A673 (cell line): ENCODE measurements at regions not wholly inside any gene's neighbourhood (a gene's known extent, or its start where the extent isn't known, plus 50 kb on each side); places are given as distances from the start of the nearest gene placed in this dataset.

Experiments used
- BruUV-seq: library from RNA; stranded (reverse); fragments of 400-500 nt; replicated peaks from 2 replicates; lab custom pipeline; 2021; lab: Mats Ljungman, UMichigan
- CTCF ChIA-PET: fragments of 300-600 bp; sonication (Branson Sonifier 250); formaldehyde crosslinking; loops from one replicate; lab custom pipeline; 2022; ENCODE audit warnings: antibody characterized with exemption; lab: Charles Lee
- POLR2A ChIA-PET: fragments of 300-600 bp; sonication (Branson Sonifier 250); formaldehyde crosslinking; loops from one replicate; lab custom pipeline; 2022; ENCODE audit warnings: antibody characterized with exemption; ENCODE audit not compliant: low non-redundant PET; lab: Charles Lee
- DNase-seq: peaks from one replicate; pipeline ENCODE4 v3.0.0-alpha.2; 2015; ENCODE audit warnings: low spot score
- H3K27ac ChIP-seq: fragments of 200-600 bp; sonication (generic); 2 replicates; pipeline ENCODE4 v1.5.1; 2016; ENCODE audit warnings: mixed run types, low read depth, mild to moderate bottlenecking, mixed read lengths, antibody characterized with exemption, low read length; ENCODE audit not compliant: poor library complexity, severe bottlenecking
- H3K27me3 ChIP-seq: fragments of 200-600 bp; sonication (generic); replicated peaks from 2 replicates; pipeline ENCODE4 v1.6.1; 2017; ENCODE audit warnings: mixed run types, low read depth, mild to moderate bottlenecking, mixed read lengths, antibody characterized with exemption, low read length; ENCODE audit not compliant: insufficient read depth, poor library complexity
- H3K36me3 ChIP-seq: fragments of 200-600 bp; sonication (generic); 2 replicates; pipeline ENCODE4 v1.6.1; 2016; ENCODE audit warnings: mixed run types, mild to moderate bottlenecking, mixed read lengths, antibody characterized with exemption, low read length; ENCODE audit not compliant: insufficient read depth, poor library complexity, severe bottlenecking
- H3K4me1 ChIP-seq: fragments of 200-600 bp; sonication (generic); 2 replicates; pipeline ENCODE4 v1.6.1; 2017; ENCODE audit warnings: mixed run types, mild to moderate bottlenecking, mixed read lengths, antibody characterized with exemption, low read length; ENCODE audit not compliant: insufficient read depth, poor library complexity, severe bottlenecking
- H3K4me3 ChIP-seq: fragments of 200-600 bp; sonication (generic); 2 replicates; pipeline ENCODE4 v1.5.1; 2016; ENCODE audit warnings: low read depth, mixed run types, mild to moderate bottlenecking, mixed read lengths, low read length; ENCODE audit not compliant: poor library complexity, severe bottlenecking
- H3K9me3 ChIP-seq: fragments of 200-600 bp; sonication (generic); 2 replicates; pipeline ENCODE4 v1.6.1; 2016; ENCODE audit warnings: mixed run types, low read depth, mild to moderate bottlenecking, mixed read lengths, antibody characterized with exemption, low read length; ENCODE audit not compliant: poor library complexity, severe bottlenecking
- CTCF ChIP-seq: fragments of 300-800, 200-600 bp; sonication (generic); conservative IDR thresholded peaks from 2 replicates; pipeline ENCODE4 v1.5.1; 2017; ENCODE audit warnings: low read depth, mild to moderate bottlenecking, antibody characterized with exemption, low read length, moderate library complexity, mixed read lengths
- EZH2 ChIP-seq: fragments of 200-600 bp; sonication (generic); IDR thresholded peaks from 2 replicates; pipeline ENCODE4 v1.6.1; 2017; ENCODE audit warnings: borderline replicate concordance, low read depth, mild to moderate bottlenecking, mixed read lengths, antibody characterized with exemption, low read length; ENCODE audit not compliant: poor library complexity, severe bottlenecking
- intact Hi-C: fragments of 100-400 bp; cut with micrococcal nuclease; formaldehyde crosslinking; loops from one replicate; pipeline ENCODE4 v1.10.0; 2022; ENCODE audit not compliant: unreplicated experiment

GRCh38 chr18:8928044-8928443, 174.5 kb upstream of the NDUFV2 start:
- H3K27ac ChIP-seq = no peak overlapping the region
- TF ChIP-seq CTCF (no peak), EZH2 (no peak)
- no peak for DNase-seq
- H3K36me3 ChIP-seq = no peaks in the 10 kb centered on the region
- CTCF ChIA-PET = no interaction called here
- POLR2A ChIA-PET = no interaction called here
- no peaks in the 10 kb centered on the region for H3K27me3 ChIP-seq
- peaks cover 14% of the 10 kb centered on the region for H3K9me3 ChIP-seq
- no peak overlapping the region for H3K4me3 ChIP-seq
- intact Hi-C loops = no loop called here
- no TSS peak for BruUV-seq
- H3K4me1 ChIP-seq = no peaks in the 10 kb centered on the region

- H3K9me3 ChIP-seq = peaks cover 14% of the 10 kb centered on the region
- no peaks in the 10 kb centered on the region for H3K27me3 ChIP-seq
- no peaks in the 10 kb centered on the region for H3K36me3 ChIP-seq
- BruUV-seq = no TSS peak
- CTCF ChIA-PET = no interaction called here
- intact Hi-C loops = no loop called here
- no peak overlapping the region for H3K27ac ChIP-seq
- DNase-seq = no peak
- TF ChIP-seq EZH2 (no peak), CTCF (no peak)
- H3K4me1 ChIP-seq = no peaks in the 10 kb centered on the region
- H3K4me3 ChIP-seq = no peak overlapping the region
- POLR2A ChIA-PET = no interaction called here
These were observed 173.4 kb upstream of the NDUFV2 start for GRCh38 chr18:8928847-8929780.

- ChIA-PET CTCF (no interaction called here), POLR2A (no interaction called here)
- Histone ChIP-seq H3K36me3 (no peaks in the 10 kb centered on the region), H3K4me3 (no peak overlapping the region), H3K4me1 (no peaks in the 10 kb centered on the region), H3K9me3 (peaks cover 10% of the 10 kb centered on the region), H3K27me3 (no peaks in the 10 kb centered on the region), H3K27ac (no peak overlapping the region)
- TF ChIP-seq CTCF (no peak), EZH2 (no peak)
- DNase-seq = no peak
- intact Hi-C loops = no loop called here
- BruUV-seq = no TSS peak
These were observed 171.4 kb upstream of the NDUFV2 start for GRCh38 chr18:8930990-8931616.
